ENCODE measurements at regions not wholly inside any gene's neighbourhood (a gene's known extent, or its start where the extent isn't known, plus 50 kb on each side); places are given as distances from the start of the nearest gene placed in this dataset.

DNA sequence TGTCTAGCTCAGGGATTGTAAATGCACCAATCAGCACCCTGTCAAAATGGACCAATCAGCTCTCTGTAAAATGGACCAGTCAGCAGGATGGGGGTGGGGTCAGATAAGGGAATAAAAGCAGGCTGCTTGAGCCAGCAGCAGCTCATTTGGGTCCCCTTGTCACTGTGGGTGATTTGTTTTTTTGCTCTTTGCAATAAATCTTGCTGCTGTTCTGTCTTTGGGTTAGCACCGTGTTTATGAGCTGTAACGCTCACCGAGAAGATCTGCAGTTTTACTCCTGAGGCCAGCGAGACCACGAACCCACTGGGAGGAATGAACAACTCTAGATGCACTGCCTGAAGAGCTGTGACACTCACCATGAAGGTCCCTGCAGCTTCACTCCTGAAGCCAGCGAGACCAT lies 134.1 kb upstream of the LMNTD1 start:
- TF ChIP-seq, protein P1, sequence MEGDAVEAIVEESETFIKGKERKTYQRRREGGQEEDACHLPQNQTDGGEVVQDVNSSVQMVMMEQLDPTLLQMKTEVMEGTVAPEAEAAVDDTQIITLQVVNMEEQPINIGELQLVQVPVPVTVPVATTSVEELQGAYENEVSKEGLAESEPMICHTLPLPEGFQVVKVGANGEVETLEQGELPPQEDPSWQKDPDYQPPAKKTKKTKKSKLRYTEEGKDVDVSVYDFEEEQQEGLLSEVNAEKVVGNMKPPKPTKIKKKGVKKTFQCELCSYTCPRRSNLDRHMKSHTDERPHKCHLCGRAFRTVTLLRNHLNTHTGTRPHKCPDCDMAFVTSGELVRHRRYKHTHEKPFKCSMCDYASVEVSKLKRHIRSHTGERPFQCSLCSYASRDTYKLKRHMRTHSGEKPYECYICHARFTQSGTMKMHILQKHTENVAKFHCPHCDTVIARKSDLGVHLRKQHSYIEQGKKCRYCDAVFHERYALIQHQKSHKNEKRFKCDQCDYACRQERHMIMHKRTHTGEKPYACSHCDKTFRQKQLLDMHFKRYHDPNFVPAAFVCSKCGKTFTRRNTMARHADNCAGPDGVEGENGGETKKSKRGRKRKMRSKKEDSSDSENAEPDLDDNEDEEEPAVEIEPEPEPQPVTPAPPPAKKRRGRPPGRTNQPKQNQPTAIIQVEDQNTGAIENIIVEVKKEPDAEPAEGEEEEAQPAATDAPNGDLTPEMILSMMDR (conservative IDR thresholded peaks at IDR 0.05; ENCODE audit: low read length), result no peak
- TF ChIP-seq EZH2phosphoT487 (IDR thresholded peaks at IDR 0.05; ENCODE audit: borderline replicate concordance, low read depth, low read length), result no peak
